Transverse colon (tissue), 4 donors: ENCODE measurements at regions not wholly inside any gene's neighbourhood (a gene's known extent, or its start where the extent isn't known, plus 50 kb on each side); places are given as distances from the start of the nearest gene placed in this dataset.

ENCODE experiments used
- DNase-seq: peaks from one replicate; pipeline ENCODE4 v3.0.0-alpha.2; 2019
- H3K27ac ChIP-seq, 4 donors: fragments of 200-600 bp; sonication (generic); 2 replicates each; pipeline ENCODE4 v1.5.1; 2016 to 2018; ENCODE audit warnings: inconsistent platforms in 4 of 4
- H3K27me3 ChIP-seq: fragments of 200-600 bp; sonication (generic); 2 replicates; pipeline ENCODE4 v1.5.1; 2017; ENCODE audit warnings: inconsistent platforms
- H3K36me3 ChIP-seq, 4 donors: fragments of 200-600 bp; sonication (generic); 2 replicates each; pipeline ENCODE4 v1.5.1; 2017 to 2019; ENCODE audit warnings: inconsistent platforms in 4 of 4
- H3K4me1 ChIP-seq, 4 donors: fragments of 200-600 bp; sonication (generic); 2 replicates each; pipeline ENCODE4 v1.5.1; 2017 to 2020; ENCODE audit warnings: inconsistent platforms in 4 of 4
- H3K4me3 ChIP-seq, 4 donors: fragments of 200-600 bp; sonication (generic); 1 replicate in 1 of 4; 2 replicates in 3 of 4; pipeline versions ENCODE4 v1.5.1 to v1.6.1; 2017 to 2019; ENCODE audit warnings: inconsistent platforms in 4 of 4
- H3K9me3 ChIP-seq, 2 donors: fragments of 200-600 bp; sonication (generic); 2 replicates each; pipeline ENCODE4 v1.5.1; 2017 to 2019; ENCODE audit warnings: inconsistent platforms in 2 of 2
- EP300 ChIP-seq: sonication (generic); formaldehyde crosslinking; IDR thresholded peaks from one replicate; pipeline ENCODE4 v1.6.1; 2017; ENCODE audit warnings: antibody characterized with exemption, low read depth
- POLR2A ChIP-seq: fragments of 450-650 bp; IDR thresholded peaks from one replicate; pipeline ENCODE4 v1.6.1; 2016; ENCODE audit warnings: antibody characterized with exemption, mild to moderate bottlenecking, moderate library complexity
- POLR2AphosphoS5 ChIP-seq, 3 donors: sonication (generic); formaldehyde crosslinking; IDR thresholded peaks; one replicate each; pipeline ENCODE4 v1.6.1; 2016; ENCODE audit warnings: antibody characterized with exemption in 3 of 3
- whole genome bisulfite sequencing, 2 donors: methylation state at CpG; one replicate each; pipeline ENCODE4 v1.1.5; 2018; ENCODE audit warnings: low coverage in 1 of 2; 5-methylcytosine and 5-hydroxymethylcytosine counted together
- in situ Hi-C, 4 donors: fragments of 200-750 bp; cut with MboI; loops; one replicate each; pipeline versions ENCODE4 v1.15.0 to v1.15.1; 2017; ENCODE audit warnings: low sequenced_read_pairs in 3 of 4, low pct_ligation_motif_present in 1 of 4, low pct_unique_long_range_greater_than_20kb in 1 of 4
- intact Hi-C: fragments of 100-400 bp; cut with DNase I; formaldehyde crosslinking; loops from one replicate; pipeline ENCODE4 v1.15.1; 2023; ENCODE audit warnings: low total_unique reads
- TF ChIP-seq, protein P1 (sequence below), 5 experiments: fragments of 200-600 bp in 3 of 5; fragments of 450-650 bp in 2 of 5; sonication (generic) in 3 of 5; IDR thresholded peaks; 1 replicate in 2 of 5; 2 replicates in 3 of 5; pipeline ENCODE4 v1.5.1; 2016 to 2017; ENCODE audit warnings: antibody characterized with exemption in 5 of 5, inconsistent platforms in 3 of 5, mild to moderate bottlenecking in 2 of 5, moderate library complexity in 1 of 5

GRCh38 chr9:99647604-99648003 is 174.1 kb upstream of the NR4A3 start:
- intact Hi-C loops = no loop called here
- no peak for DNase-seq
- in situ Hi-C loops = no loop called here
- Histone ChIP-seq H3K9me3 (no peaks in the 10 kb centered on the region), H3K27me3 (no peaks in the 10 kb centered on the region), H3K4me3 (no peak overlapping the region), H3K4me1 (no peaks in the 10 kb centered on the region), H3K27ac (no peak overlapping the region), H3K36me3 (no peaks in the 10 kb centered on the region)
- TF ChIP-seq POLR2AphosphoS5 (IDR thresholded peaks at IDR 0.05) = no peak
- TF ChIP-seq, protein P1, sequence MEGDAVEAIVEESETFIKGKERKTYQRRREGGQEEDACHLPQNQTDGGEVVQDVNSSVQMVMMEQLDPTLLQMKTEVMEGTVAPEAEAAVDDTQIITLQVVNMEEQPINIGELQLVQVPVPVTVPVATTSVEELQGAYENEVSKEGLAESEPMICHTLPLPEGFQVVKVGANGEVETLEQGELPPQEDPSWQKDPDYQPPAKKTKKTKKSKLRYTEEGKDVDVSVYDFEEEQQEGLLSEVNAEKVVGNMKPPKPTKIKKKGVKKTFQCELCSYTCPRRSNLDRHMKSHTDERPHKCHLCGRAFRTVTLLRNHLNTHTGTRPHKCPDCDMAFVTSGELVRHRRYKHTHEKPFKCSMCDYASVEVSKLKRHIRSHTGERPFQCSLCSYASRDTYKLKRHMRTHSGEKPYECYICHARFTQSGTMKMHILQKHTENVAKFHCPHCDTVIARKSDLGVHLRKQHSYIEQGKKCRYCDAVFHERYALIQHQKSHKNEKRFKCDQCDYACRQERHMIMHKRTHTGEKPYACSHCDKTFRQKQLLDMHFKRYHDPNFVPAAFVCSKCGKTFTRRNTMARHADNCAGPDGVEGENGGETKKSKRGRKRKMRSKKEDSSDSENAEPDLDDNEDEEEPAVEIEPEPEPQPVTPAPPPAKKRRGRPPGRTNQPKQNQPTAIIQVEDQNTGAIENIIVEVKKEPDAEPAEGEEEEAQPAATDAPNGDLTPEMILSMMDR (IDR thresholded peaks at IDR 0.05) = no peak
- no peak for TF ChIP-seq POLR2A
- TF ChIP-seq EP300 = no peak

DNA sequence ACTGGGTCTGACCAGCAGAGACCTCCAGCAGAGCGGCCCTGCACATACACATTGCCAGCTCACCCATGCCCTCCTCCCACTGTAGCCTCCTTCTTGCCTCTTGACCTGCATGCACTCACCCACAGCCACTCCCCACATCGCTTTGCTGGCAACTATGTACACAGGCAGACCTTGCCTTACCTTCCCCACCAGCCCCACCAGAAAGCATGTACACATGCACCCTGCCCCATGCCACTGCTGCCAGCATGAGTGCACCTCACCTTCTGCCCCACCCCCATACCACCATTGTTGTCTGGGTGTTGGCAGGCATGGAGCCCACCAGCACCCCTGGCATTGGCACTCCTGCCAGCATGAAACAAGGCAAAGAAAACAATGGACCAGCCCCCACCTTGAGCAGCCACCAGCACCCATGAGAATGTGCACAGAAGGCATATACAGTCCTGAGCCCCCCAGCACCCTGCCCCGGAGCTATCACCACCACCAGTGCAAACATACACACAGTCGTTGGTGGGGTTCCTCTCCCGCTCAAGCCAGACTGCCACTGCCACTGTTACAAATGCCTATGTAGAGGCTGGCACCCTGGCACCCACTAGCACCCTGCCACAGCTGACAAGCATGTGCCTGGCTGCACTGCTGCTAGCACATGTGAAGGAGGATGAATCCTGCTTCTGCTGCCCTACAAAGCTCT is 171.4 kb upstream of the NR4A3 start:
- intact Hi-C loops = no loop called here
- TF ChIP-seq EP300 = no peak
- no peak for TF ChIP-seq POLR2A
- TF ChIP-seq, protein P1 (IDR thresholded peaks at IDR 0.05) = no peak
- TF ChIP-seq POLR2AphosphoS5 (IDR thresholded peaks at IDR 0.05) = no peak

GRCh38 chr9:99660191-99660636 is 161.5 kb upstream of the NR4A3 start:
- Histone ChIP-seq H3K27ac (no peak overlapping the region), H3K27me3 (no peaks in the 10 kb centered on the region), H3K9me3 (no peaks in the 10 kb centered on the region), H3K4me3 (no peak overlapping the region), H3K4me1 (no peaks in the 10 kb centered on the region), H3K36me3 (no peaks in the 10 kb centered on the region)
- no peak for DNase-seq
- WGBS, 2 donors = 65 to 75% methylated on average over 3 to 4 of the region's 4 CpGs
- TF ChIP-seq, protein P1 (IDR thresholded peaks at IDR 0.05) = no peak
- intact Hi-C loops = no loop called here
- in situ Hi-C loops = no loop called here

More for the DNA sequence above, 171.4 kb upstream of the NR4A3 start:
- in situ Hi-C loops = no loop called here
- Histone ChIP-seq H3K36me3 (no peaks in the 10 kb centered on the region), H3K27ac (no peak overlapping the region), H3K27me3 (no peaks in the 10 kb centered on the region), H3K9me3 (no peaks in the 10 kb centered on the region), H3K4me1 (no peaks in the 10 kb centered on the region), H3K4me3 (no peak overlapping the region)
- DNase-seq = no peak
- WGBS, 2 donors = 94% methylated on average over 5 of the region's 5 CpGs; no CpG with 5 or more reads in 1 of the 2 donors

DNA sequence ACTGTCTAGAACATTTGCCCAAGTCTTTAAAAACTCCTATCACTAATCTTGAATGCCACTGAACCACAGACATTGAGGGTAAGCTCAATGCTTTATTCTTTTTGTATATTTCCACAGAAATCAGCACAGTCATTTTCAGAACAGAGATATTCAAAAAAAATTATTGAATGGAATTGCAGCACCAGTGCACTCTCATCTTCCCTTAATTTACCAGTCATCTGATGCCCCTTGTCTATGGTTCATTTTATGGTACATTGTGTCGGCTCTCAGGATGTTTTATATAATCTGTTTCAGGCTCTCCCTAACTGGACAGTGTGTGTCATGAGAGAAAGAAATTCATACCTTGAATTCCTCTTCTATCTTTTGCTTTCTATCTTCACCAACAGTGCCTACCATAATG is 158.4 kb upstream of the NR4A3 start:
- no peak overlapping the region for H3K27ac ChIP-seq
- intact Hi-C loops = no loop called here
- WGBS, 2 donors = 67% methylated on average over 1 of the region's 1 CpG
- TF ChIP-seq POLR2AphosphoS5 (IDR thresholded peaks at IDR 0.05) = no peak
- no peak overlapping the region for H3K4me3 ChIP-seq
- no peaks in the 10 kb centered on the region for H3K4me1 ChIP-seq
- no peak for DNase-seq
- in situ Hi-C loops = no loop called here
- no peaks in the 10 kb centered on the region for H3K9me3 ChIP-seq
- no peaks in the 10 kb centered on the region for H3K36me3 ChIP-seq
- H3K27me3 ChIP-seq = no peaks in the 10 kb centered on the region

DNA sequence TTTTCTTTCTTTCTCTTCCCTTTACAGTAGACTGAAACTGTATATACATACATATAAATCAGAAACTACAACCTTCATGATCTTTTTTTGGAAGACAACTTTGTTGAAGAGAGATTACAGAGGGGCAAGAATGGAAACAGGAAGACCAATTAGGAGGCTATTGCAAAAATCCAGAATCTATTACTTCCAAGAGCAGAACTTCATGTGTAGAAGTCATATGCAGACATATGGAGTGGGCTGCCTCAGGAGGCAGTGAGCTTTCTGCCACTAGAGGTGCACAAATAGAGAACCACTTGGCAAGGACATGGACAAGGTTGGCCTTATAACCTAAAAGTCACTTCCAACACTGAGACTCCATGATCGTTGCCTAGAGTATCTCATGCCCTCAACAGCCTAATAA is 157.8 kb upstream of the NR4A3 start:
- Histone ChIP-seq H3K36me3 (no peaks in the 10 kb centered on the region), H3K4me1 (no peaks in the 10 kb centered on the region), H3K4me3 (no peak overlapping the region), H3K9me3 (no peaks in the 10 kb centered on the region), H3K27ac (no peak overlapping the region), H3K27me3 (no peaks in the 10 kb centered on the region)
- no peak for TF ChIP-seq EP300
- TF ChIP-seq, protein P1 (IDR thresholded peaks at IDR 0.05) = no peak
- no peak for TF ChIP-seq POLR2AphosphoS5 (IDR thresholded peaks at IDR 0.05)
- no peak for TF ChIP-seq POLR2A
- in situ Hi-C loops (no loop called here), intact Hi-C loops (no loop called here)
- DNase-seq = no peak
- WGBS, 2 donors = 86 to 88% methylated on average over 1 of the region's 1 CpG
